ENCODE measurements at regions not wholly inside any gene's neighbourhood (a gene's known extent, or its start where the extent isn't known, plus 50 kb on each side); places are given as distances from the start of the nearest gene placed in this dataset.

DNA sequence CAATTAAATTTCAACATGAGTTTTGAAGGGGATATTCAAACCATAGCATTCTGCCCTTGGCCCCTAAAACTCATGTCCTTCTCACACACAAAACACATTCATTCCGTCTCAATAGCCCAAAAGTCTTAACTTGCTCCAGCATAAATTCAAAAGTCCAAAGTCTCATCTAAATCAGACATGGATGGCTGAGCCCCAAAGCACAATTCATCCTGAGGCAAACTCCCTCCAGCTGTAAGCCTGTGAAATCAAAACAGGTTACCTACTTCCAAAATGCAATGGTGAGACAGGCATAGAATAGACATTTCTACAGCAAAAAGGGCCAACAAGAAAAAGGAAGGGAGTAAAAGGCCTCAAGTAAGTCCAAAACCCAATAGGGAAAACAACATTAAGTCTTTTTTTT, 245.8 kb downstream of the TTC32 start:
- Histone ChIP-seq H3K4me3 (no peak overlapping the region), H3K27me3 (no peaks in the 10 kb centered on the region), H3K36me3 (no peaks in the 10 kb centered on the region), H3K27ac (no peak overlapping the region), H3K9me3 (no peaks in the 10 kb centered on the region), H3K4me1 (no peaks in the 10 kb centered on the region)
- TF ChIP-seq CTCF (IDR thresholded peaks at IDR 0.05) = no peak
- TF ChIP-seq POLR2A (IDR thresholded peaks at IDR 0.05) = no peak
- no peak for ATAC-seq
- 100% methylated on average over 1 of the region's 1 CpG for WGBS, 2 donors (ENCODE audit: low coverage in 1 of 2)

- H3K36me3 ChIP-seq = no peaks in the 10 kb centered on the region
- H3K4me3 ChIP-seq = no peak overlapping the region
- no peaks in the 10 kb centered on the region for H3K27me3 ChIP-seq
- no peaks in the 10 kb centered on the region for H3K9me3 ChIP-seq
- no peak for TF ChIP-seq EP300 (IDR thresholded peaks at IDR 0.05)
- TF ChIP-seq CTCF (IDR thresholded peaks at IDR 0.05) = no peak
- no peak for TF ChIP-seq POLR2A (IDR thresholded peaks at IDR 0.05)
- no peak for TF ChIP-seq POLR2AphosphoS5 (IDR thresholded peaks at IDR 0.05)
- no peaks in the 10 kb centered on the region for H3K4me1 ChIP-seq
- 70 to 100% methylated on average over 1 to 2 of the region's 9 CpGs for WGBS, 2 donors (ENCODE audit: low coverage in 1 of 2)
- ATAC-seq = no peak
- H3K27ac ChIP-seq = no peak overlapping the region
Measured at GRCh38 chr2:19654310-19655090, 247.3 kb downstream of the TTC32 start.

DNA sequence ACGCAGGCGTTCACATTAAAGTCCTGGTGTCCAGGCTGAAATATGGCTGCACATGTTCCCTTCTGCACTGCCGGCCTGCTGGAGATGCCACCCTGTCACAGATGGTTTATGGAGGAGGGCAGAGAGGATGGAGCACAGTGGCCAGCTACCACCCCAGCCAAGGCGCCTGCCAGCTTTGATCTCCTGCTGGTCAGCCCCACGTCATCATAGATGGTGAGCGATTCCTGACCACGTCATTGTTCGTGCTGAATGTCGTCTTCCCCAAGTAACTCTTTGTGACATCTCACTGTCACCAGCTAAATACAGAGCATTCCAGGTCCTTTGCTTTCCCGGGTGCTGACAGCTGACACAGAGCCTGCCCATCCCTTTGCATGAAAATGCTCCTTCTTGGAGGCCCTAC, 248.3 kb downstream of the TTC32 start:
- 83 to 92% methylated on average over 1 to 4 of the region's 10 CpGs for WGBS, 2 donors (ENCODE audit: low coverage in 1 of 2)
- ATAC-seq = no peak
- H3K27ac ChIP-seq = no peak overlapping the region
- H3K9me3 ChIP-seq = no peaks in the 10 kb centered on the region
- TF ChIP-seq POLR2A (IDR thresholded peaks at IDR 0.05) (no peak), CTCF (IDR thresholded peaks at IDR 0.05) (no peak), POLR2AphosphoS5 (IDR thresholded peaks at IDR 0.05) (no peak), EP300 (IDR thresholded peaks at IDR 0.05) (no peak)
- no peaks in the 10 kb centered on the region for H3K36me3 ChIP-seq
- no peaks in the 10 kb centered on the region for H3K27me3 ChIP-seq
- H3K4me3 ChIP-seq = no peak overlapping the region
- no peaks in the 10 kb centered on the region for H3K4me1 ChIP-seq

DNA sequence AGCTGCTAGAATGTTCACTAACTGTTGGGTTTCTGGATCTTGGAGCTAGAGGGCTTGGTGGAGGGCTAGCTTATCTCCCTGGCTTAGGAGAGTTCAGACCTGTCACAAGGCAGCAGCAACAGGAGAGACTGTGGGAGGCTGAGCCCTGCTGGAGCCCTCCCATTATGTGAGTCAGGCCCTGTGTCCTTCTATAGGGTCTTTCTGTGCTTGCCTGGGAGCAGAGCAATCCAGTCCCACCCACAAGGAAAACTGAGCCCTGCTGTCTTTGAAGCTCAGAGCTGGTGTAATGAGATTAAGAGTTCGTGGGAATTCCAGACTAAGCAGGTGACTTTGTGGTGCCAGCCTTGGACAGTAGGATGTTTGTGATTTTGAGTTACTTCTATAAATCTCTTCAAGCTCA, 249.0 kb downstream of the TTC32 start:
- no peaks in the 10 kb centered on the region for H3K4me1 ChIP-seq
- no CpG with 5 or more reads among the region's 1 CpG for WGBS, 2 donors (ENCODE audit: low coverage in 1 of 2)
- no peak for ATAC-seq
- no peaks in the 10 kb centered on the region for H3K36me3 ChIP-seq
- no peak overlapping the region for H3K4me3 ChIP-seq
- H3K27me3 ChIP-seq = no peaks in the 10 kb centered on the region
- H3K27ac ChIP-seq = no peak overlapping the region
- no peak for TF ChIP-seq CTCF (IDR thresholded peaks at IDR 0.05)
- no peaks in the 10 kb centered on the region for H3K9me3 ChIP-seq

- no peaks in the 10 kb centered on the region for H3K4me1 ChIP-seq
- H3K9me3 ChIP-seq = no peaks in the 10 kb centered on the region
- no peaks in the 10 kb centered on the region for H3K36me3 ChIP-seq
- TF ChIP-seq EP300 (IDR thresholded peaks at IDR 0.05) (no peak), POLR2AphosphoS5 (IDR thresholded peaks at IDR 0.05) (no peak), POLR2A (IDR thresholded peaks at IDR 0.05) (no peak), CTCF (IDR thresholded peaks at IDR 0.05) (no peak)
- no peak overlapping the region for H3K4me3 ChIP-seq
- WGBS, 2 donors (ENCODE audit: low coverage in 1 of 2) = 79 to 85% methylated on average over 4 of the region's 4 CpGs
- no peaks in the 10 kb centered on the region for H3K27me3 ChIP-seq
- H3K27ac ChIP-seq = no peak overlapping the region
- ATAC-seq = no peak
Measured at GRCh38 chr2:19651466-19651865, 250.3 kb downstream of the TTC32 start.
